Caki2 (cell line): ENCODE measurements at regions not wholly inside any gene's neighbourhood (a gene's known extent, or its start where the extent isn't known, plus 50 kb on each side); places are given as distances from the start of the nearest gene placed in this dataset.

Experiments
- DNase-seq: peaks from one replicate; pipeline ENCODE4 v3.0.0-alpha.2; 2015; ENCODE audit warnings: low read depth
- in situ Hi-C: cut with HindIII; loops from 2 replicates; pipeline ENCODE4 v1.10.0; 2016; ENCODE audit warnings: low sequenced_read_pairs, low pct_unique_long_range_greater_than_20kb, mixed read lengths

GRCh38 chr7:112868609-112869008 lies 78.4 kb upstream of the TMEM168 start:
- in situ Hi-C loops = no loop called here
- DNase-seq = no peak

GRCh38 chr7:112866424-112866823 lies 76.2 kb upstream of the TMEM168 start:
- in situ Hi-C loops = no loop called here
- DNase-seq = no peak

- DNase-seq = no peak
- in situ Hi-C loops = no loop called here
Observed at GRCh38 chr7:112864380-112864779, 74.2 kb upstream of the TMEM168 start.

- in situ Hi-C loops = no loop called here
- no peak for DNase-seq
Observed at GRCh38 chr7:112858838-112859237, 68.6 kb upstream of the TMEM168 start.

- no peak for DNase-seq
- in situ Hi-C loops = no loop called here
Observed at GRCh38 chr7:112855227-112855626, 65.0 kb upstream of the TMEM168 start.

- no peak for DNase-seq
- in situ Hi-C loops = no loop called here
Observed at GRCh38 chr7:112854169-112854568, 64.0 kb upstream of the TMEM168 start.

GRCh38 chr7:112853422-112853821 lies 63.2 kb upstream of the TMEM168 start:
- in situ Hi-C loops = no loop called here
- DNase-seq = no peak

- no peak for DNase-seq
- in situ Hi-C loops = no loop called here
Observed at GRCh38 chr7:112843151-112843550, 53.0 kb upstream of the TMEM168 start.
